HG02885 (cell line): ENCODE measurements at regions not wholly inside any gene's neighbourhood (a gene's known extent, or its start where the extent isn't known, plus 50 kb on each side); places are given as distances from the start of the nearest gene placed in this dataset.

Experiments
- ATAC-seq: cut with Tn5 transposase; IDR thresholded peaks from one replicate; pipeline ENCODE4 v1.9.1; 2021; ENCODE audit warnings: mild to moderate bottlenecking; ENCODE audit not compliant: unreplicated experiment, poor library complexity

GRCh38 chr15:97053635-97054034 is 723.1 kb downstream of the NR2F2 start:
- no peak for ATAC-seq

- ATAC-seq = no peak
Measured at GRCh38 chr15:97057503-97057902, 727.0 kb downstream of the NR2F2 start.

- ATAC-seq = no peak
Measured at GRCh38 chr15:97059281-97059680, 728.8 kb downstream of the NR2F2 start.

- ATAC-seq = no peak
Measured at GRCh38 chr15:97061392-97061791, 730.9 kb downstream of the NR2F2 start.

- ATAC-seq = no peak
Measured at GRCh38 chr15:97071668-97072067, 741.2 kb downstream of the NR2F2 start.

GRCh38 chr15:97072545-97072944 is 742.0 kb downstream of the NR2F2 start:
- no peak for ATAC-seq

GRCh38 chr15:97076011-97076410 is 745.5 kb downstream of the NR2F2 start:
- ATAC-seq = no peak

GRCh38 chr15:97077975-97078374 is 747.5 kb downstream of the NR2F2 start:
- ATAC-seq = no peak

GRCh38 chr15:97078591-97078990 is 748.1 kb downstream of the NR2F2 start:
- ATAC-seq = no peak

GRCh38 chr15:97081666-97082226 is 751.2 kb downstream of the NR2F2 start:
- no peak for ATAC-seq

GRCh38 chr15:97082830-97083229 is 752.3 kb downstream of the NR2F2 start:
- no peak for ATAC-seq

- ATAC-seq = no peak
Measured at GRCh38 chr15:97084650-97085049, 754.1 kb downstream of the NR2F2 start.

- ATAC-seq = no peak
Measured at GRCh38 chr15:97085731-97086130, 755.2 kb downstream of the NR2F2 start.

- no peak for ATAC-seq
Measured at GRCh38 chr15:97087006-97087741, 756.7 kb downstream of the NR2F2 start.

- ATAC-seq = no peak
Measured at GRCh38 chr15:97091093-97091492, 760.6 kb downstream of the NR2F2 start.

GRCh38 chr15:97092656-97093055 is 762.2 kb downstream of the NR2F2 start:
- ATAC-seq = no peak

GRCh38 chr15:97096303-97096835 is 765.9 kb downstream of the NR2F2 start:
- ATAC-seq = no peak

- no peak for ATAC-seq
Measured at GRCh38 chr15:97099040-97099439, 768.5 kb downstream of the NR2F2 start.

GRCh38 chr15:97101572-97101971 is 771.1 kb downstream of the NR2F2 start:
- ATAC-seq = no peak

- no peak for ATAC-seq
Measured at GRCh38 chr15:97114900-97115760, 784.6 kb downstream of the NR2F2 start.

- no peak for ATAC-seq
Measured at GRCh38 chr15:97115761-97116070, 785.2 kb downstream of the NR2F2 start.
